Fibroblast of lung (primary cell): ENCODE measurements at regions not wholly inside any gene's neighbourhood (a gene's known extent, or its start where the extent isn't known, plus 50 kb on each side); places are given as distances from the start of the nearest gene placed in this dataset.

ENCODE experiments used
- DNase-seq, 2 donors: peaks; one replicate each; pipeline versions ENCODE4 v3.0.0 to v3.0.0-alpha.2; 2010; ENCODE audit warnings: low read depth in 2 of 2
- H2AFZ ChIP-seq: 2 replicates; pipeline ENCODE4 v1.5.1; 2012; ENCODE audit warnings: low read length, control low read depth, inconsistent platforms
- H3K27ac ChIP-seq: 2 replicates; pipeline ENCODE4 v1.5.1; 2011; ENCODE audit warnings: low read length, control low read depth; ENCODE audit not compliant: insufficient read depth
- H3K27me3 ChIP-seq: 2 replicates; pipeline ENCODE4 v1.5.1; 2011; ENCODE audit warnings: mild to moderate bottlenecking, low read length; ENCODE audit not compliant: control insufficient read depth, insufficient read depth
- H3K36me3 ChIP-seq: 2 replicates; pipeline ENCODE4 v1.5.1; 2011; ENCODE audit warnings: low read length; ENCODE audit not compliant: control insufficient read depth, insufficient read depth
- H3K4me1 ChIP-seq: 2 replicates; pipeline ENCODE4 v1.5.1; 2011; ENCODE audit warnings: low read length; ENCODE audit not compliant: control insufficient read depth, insufficient read depth; ENCODE audit errors: extremely low read depth
- H3K4me2 ChIP-seq: 2 replicates; pipeline ENCODE4 v1.5.1; 2011; ENCODE audit warnings: low read length, control low read depth; ENCODE audit not compliant: insufficient read depth; ENCODE audit errors: extremely low read depth
- H3K4me3 ChIP-seq, 4 experiments: fragments of 200-600 bp in 1 of 4; sonication (generic) in 1 of 4; replicated peaks in 1 of 4; 2 replicates each; pipeline ENCODE4 v1.5.1; 2011 to 2016; ENCODE audit warnings: low read length in 4 of 4, low read depth in 3 of 4, mild to moderate bottlenecking in 3 of 4, control low read depth in 2 of 4, inconsistent platforms in 1 of 4, mixed read lengths in 1 of 4; ENCODE audit not compliant: insufficient read depth in 1 of 4; ENCODE audit errors: control extremely low read depth in 1 of 4
- H3K79me2 ChIP-seq: 2 replicates; pipeline ENCODE4 v1.5.1; 2012; ENCODE audit warnings: mild to moderate bottlenecking, low read length, inconsistent platforms; ENCODE audit not compliant: control insufficient read depth, insufficient read depth
- H3K9ac ChIP-seq: 2 replicates; pipeline ENCODE4 v1.5.1; 2011; ENCODE audit warnings: mild to moderate bottlenecking, low read length, control low read depth; ENCODE audit not compliant: insufficient read depth
- H3K9me3 ChIP-seq: 2 replicates; pipeline ENCODE4 v1.5.1; 2012; ENCODE audit warnings: low read depth, low read length; ENCODE audit not compliant: control insufficient read depth, insufficient read depth
- H4K20me1 ChIP-seq: 2 replicates; pipeline ENCODE4 v1.5.1; 2011; ENCODE audit warnings: low read length; ENCODE audit not compliant: control insufficient read depth, insufficient read depth; ENCODE audit errors: extremely low read depth
- EZH2 ChIP-seq: IDR thresholded peaks from 2 replicates; pipeline ENCODE4 v1.5.1; 2012; ENCODE audit warnings: low read length, control low read depth, mild to moderate bottlenecking; ENCODE audit errors: missing control alignments
- TF ChIP-seq, protein P1 (sequence below), 2 donors: IDR thresholded peaks in 1 of 2; conservative IDR thresholded peaks in 1 of 2; 1 replicate in 1 of 2; 2 replicates in 1 of 2; pipeline ENCODE4 v1.5.1; 2011 to 2012; ENCODE audit warnings: low read length in 2 of 2, control low read depth in 1 of 2, inconsistent platforms in 1 of 2, low read depth in 1 of 2, mild to moderate bottlenecking in 1 of 2

DNA sequence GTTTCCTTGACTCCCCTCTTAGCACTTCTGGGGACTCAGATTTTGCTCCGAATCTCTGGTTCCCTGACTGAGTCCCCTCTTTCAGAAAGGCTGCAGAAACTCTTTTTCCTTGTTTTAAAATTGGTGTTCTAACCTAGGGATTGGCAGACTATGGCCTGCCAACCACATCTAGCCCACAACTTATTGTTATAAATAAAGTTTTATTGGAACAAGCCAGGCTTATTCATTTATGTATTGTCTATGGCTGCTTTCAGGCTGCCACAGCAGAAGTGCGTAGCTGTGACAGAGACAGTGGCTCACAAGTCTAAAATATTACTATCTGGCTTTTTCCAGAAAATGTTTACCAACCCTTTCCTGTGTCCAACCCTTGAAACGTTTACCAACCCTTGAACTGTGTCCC, 81.7 kb downstream of the IER5 start:
- no peak for DNase-seq
- no peaks in the 10 kb centered on the region for H3K9me3 ChIP-seq
- TF ChIP-seq, protein P1, sequence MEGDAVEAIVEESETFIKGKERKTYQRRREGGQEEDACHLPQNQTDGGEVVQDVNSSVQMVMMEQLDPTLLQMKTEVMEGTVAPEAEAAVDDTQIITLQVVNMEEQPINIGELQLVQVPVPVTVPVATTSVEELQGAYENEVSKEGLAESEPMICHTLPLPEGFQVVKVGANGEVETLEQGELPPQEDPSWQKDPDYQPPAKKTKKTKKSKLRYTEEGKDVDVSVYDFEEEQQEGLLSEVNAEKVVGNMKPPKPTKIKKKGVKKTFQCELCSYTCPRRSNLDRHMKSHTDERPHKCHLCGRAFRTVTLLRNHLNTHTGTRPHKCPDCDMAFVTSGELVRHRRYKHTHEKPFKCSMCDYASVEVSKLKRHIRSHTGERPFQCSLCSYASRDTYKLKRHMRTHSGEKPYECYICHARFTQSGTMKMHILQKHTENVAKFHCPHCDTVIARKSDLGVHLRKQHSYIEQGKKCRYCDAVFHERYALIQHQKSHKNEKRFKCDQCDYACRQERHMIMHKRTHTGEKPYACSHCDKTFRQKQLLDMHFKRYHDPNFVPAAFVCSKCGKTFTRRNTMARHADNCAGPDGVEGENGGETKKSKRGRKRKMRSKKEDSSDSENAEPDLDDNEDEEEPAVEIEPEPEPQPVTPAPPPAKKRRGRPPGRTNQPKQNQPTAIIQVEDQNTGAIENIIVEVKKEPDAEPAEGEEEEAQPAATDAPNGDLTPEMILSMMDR (conservative IDR thresholded peaks at IDR 0.05 in 1 of 2, IDR thresholded peaks at IDR 0.05 in 1 of 2; ENCODE audit: low read depth in 1 of 2, low read length in 2 of 2): no peak
- TF ChIP-seq EZH2: no peak

GRCh38 chr1:181172082-181172481, 83.6 kb downstream of the IER5 start:
- no peak for DNase-seq
- Histone ChIP-seq H3K27me3 (peaks cover 2% of the 10 kb centered on the region), H3K9me3 (no peaks in the 10 kb centered on the region), H3K79me2 (no peaks in the 10 kb centered on the region), H3K4me1 (no peaks in the 10 kb centered on the region), H3K4me2 (no peak overlapping the region), H2AFZ (no peak overlapping the region), H3K27ac (no peak overlapping the region), H4K20me1 (no peaks in the 10 kb centered on the region), H3K9ac (no peak overlapping the region), H3K4me3 (no peak overlapping the region), H3K36me3 (no peaks in the 10 kb centered on the region)
- TF ChIP-seq EZH2: no peak
- TF ChIP-seq, protein P1 (conservative IDR thresholded peaks at IDR 0.05 in 1 of 2, IDR thresholded peaks at IDR 0.05 in 1 of 2; ENCODE audit: low read depth in 1 of 2, low read length in 2 of 2): no peak

More for the DNA sequence above, 81.7 kb downstream of the IER5 start:
- no peak overlapping the region for H3K4me2 ChIP-seq
- H4K20me1 ChIP-seq: no peaks in the 10 kb centered on the region
- H3K9ac ChIP-seq: no peak overlapping the region
- no peaks in the 10 kb centered on the region for H3K79me2 ChIP-seq
- H3K4me1 ChIP-seq: peaks cover 3% of the 10 kb centered on the region
- no peak overlapping the region for H3K27ac ChIP-seq
- H3K36me3 ChIP-seq: no peaks in the 10 kb centered on the region
- no peak overlapping the region for H2AFZ ChIP-seq
- peaks cover 2% of the 10 kb centered on the region for H3K27me3 ChIP-seq
- H3K4me3 ChIP-seq: no peak overlapping the region

GRCh38 chr1:181173761-181174447, 85.4 kb downstream of the IER5 start:
- no peaks in the 10 kb centered on the region for H3K79me2 ChIP-seq
- no peak for DNase-seq
- no peak overlapping the region for H3K27ac ChIP-seq
- TF ChIP-seq, protein P1 (conservative IDR thresholded peaks at IDR 0.05 in 1 of 2, IDR thresholded peaks at IDR 0.05 in 1 of 2; ENCODE audit: low read depth in 1 of 2, low read length in 2 of 2): no peak
- TF ChIP-seq EZH2: no peak
- H2AFZ ChIP-seq: no peak overlapping the region
- no peaks in the 10 kb centered on the region for H4K20me1 ChIP-seq
- no peak overlapping the region for H3K4me2 ChIP-seq
- H3K9ac ChIP-seq: no peak overlapping the region
- H3K4me3 ChIP-seq: no peak overlapping the region
- H3K4me1 ChIP-seq: no peaks in the 10 kb centered on the region
- no peaks in the 10 kb centered on the region for H3K36me3 ChIP-seq
- no peaks in the 10 kb centered on the region for H3K27me3 ChIP-seq
- H3K9me3 ChIP-seq: no peaks in the 10 kb centered on the region
